ENCODE measurements at regions not wholly inside any gene's neighbourhood (a gene's known extent, or its start where the extent isn't known, plus 50 kb on each side); places are given as distances from the start of the nearest gene placed in this dataset.
"Not testable (repeated sequence)": the region's sequence is repeated elsewhere in the genome, so short reads cannot be mapped to it uniquely, and the experiment has no call there.

- no peak for DNase-seq
These were observed 346.5 kb downstream of the BCL11B start for GRCh38 chr14:98925354-98926040.

GRCh38 chr14:98926146-98926545, 345.9 kb downstream of the BCL11B start:
- no peak for DNase-seq

DNA sequence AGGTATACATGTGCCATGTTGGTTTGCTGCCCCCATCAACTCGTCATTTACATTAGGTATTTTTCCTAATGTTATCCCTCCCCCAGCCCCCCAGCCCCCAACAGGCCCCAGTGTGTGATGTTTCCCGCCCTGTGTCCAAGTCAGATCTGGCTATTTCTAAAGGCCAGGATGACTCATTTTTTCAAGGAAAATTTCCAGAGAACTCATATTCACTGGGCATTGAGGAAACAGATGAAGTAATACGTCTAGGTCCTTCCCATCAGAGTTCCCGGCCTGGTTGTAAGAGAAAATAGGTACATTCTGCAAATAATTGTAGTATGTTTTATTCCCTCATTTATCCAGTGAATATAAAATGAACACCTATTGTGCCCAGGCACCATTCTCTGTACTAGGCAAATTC, 345.2 kb downstream of the BCL11B start:
- no peak for DNase-seq

DNA sequence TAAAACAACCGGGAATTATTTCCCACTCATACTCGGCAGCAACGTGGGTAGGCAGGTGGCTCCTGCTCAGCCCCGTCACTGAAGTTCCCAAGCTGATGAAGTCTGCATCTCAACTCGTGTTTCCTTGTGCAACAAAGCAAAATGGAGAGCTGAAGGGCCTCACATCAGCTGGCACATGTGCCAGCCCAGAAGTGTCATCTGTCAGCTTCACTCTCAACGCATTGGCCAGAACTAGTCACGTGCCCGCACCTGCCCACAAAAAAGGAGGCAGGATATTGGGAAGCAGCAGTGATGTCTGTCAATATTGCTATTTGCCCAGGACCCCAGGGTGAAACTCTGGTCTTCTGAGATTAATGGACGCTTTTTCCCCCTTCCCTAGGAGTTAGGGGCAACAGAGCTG, 344.0 kb downstream of the BCL11B start:
- DNase-seq = no peak

GRCh38 chr14:98928418-98928817, 343.6 kb downstream of the BCL11B start:
- no peak for DNase-seq

DNA sequence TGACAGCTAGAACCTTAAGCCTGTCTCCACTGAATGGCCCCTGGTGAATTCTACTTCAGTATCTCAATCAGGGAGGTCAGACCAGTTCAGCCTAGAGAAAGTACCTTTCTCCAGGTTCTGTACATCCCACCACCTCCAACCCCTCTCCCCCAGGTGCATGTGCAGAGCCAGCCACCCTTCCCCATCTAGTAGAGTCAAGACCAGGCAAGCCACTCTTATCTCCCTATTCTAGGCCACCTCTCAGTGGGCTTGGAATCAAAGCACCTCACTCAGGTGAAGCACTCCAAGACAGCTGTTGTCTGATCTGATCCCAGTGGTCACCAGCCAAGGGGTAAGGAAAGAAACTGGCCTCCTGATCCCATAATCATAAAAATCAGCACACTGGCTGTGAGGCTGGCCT, 340.9 kb downstream of the BCL11B start:
- DNase-seq = no peak

GRCh38 chr14:98931911-98932310, 340.1 kb downstream of the BCL11B start:
- no peak for DNase-seq

DNA sequence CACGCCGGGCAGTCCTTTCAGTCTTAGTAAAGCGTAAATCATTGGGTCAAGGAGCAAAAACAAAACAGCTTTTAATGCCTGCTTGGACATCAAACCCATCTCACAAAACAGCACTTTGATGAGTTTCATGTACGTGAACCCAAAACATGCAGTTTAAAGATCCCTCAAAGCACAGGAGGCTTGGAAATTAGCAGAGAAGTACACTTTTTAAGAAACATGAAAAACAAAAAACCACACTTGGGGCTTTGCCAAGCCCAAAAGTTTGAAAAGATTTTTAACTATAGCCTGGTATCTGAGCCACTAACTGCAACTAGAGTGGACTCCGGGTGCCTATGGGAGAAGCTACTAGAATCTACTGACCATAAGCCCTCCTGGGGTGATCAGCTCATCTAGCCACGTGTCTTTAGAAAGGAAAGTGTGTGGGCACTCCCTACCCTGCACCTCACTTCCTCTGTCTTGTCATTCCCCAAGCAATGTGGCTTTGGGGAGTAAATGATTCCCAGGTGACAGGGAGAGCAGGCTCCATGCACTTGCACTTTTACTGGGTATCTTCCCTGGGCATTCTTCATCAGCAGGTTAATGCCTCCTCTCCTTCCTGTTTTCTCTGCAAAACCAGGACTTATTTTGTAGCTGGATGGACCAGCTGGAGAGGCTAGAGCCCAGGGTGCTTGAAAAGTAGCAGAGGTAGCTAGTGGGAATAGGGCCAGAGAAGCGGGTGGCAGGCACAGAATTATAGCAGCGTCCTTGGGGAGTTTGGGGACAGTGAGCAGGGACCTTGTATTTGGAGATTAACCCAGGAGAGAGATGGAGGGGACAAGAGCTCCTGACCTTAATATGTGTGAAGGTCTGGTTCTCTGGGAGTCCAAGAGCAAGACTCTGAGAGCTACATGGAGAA, 339.3 kb downstream of the BCL11B start:
- no peak for DNase-seq

GRCh38 chr14:98934569-98934968, 337.4 kb downstream of the BCL11B start:
- DNase-seq = not testable (repeated sequence)

DNA sequence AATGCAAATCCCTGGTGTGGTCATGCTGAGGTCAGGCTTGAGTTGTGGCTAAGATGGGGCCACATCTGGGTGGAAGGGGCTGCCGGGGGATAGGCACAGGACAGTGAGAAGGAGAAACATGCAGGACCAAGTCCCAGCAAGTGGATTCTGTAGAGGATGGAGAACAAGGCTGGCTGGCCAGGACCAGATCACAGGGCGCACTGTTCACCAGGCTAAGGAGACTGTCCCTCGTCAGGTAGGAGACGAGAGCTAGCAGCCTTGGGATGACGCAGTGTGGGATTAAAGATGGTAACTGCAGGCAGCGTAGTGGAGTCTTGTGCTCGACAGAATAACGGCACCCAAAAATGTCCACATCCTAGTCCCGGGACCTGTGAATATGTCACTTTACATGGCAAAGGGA, 336.1 kb downstream of the BCL11B start:
- no peak for DNase-seq

- DNase-seq = no peak
These were observed 335.0 kb downstream of the BCL11B start for GRCh38 chr14:98937021-98937420.

DNA sequence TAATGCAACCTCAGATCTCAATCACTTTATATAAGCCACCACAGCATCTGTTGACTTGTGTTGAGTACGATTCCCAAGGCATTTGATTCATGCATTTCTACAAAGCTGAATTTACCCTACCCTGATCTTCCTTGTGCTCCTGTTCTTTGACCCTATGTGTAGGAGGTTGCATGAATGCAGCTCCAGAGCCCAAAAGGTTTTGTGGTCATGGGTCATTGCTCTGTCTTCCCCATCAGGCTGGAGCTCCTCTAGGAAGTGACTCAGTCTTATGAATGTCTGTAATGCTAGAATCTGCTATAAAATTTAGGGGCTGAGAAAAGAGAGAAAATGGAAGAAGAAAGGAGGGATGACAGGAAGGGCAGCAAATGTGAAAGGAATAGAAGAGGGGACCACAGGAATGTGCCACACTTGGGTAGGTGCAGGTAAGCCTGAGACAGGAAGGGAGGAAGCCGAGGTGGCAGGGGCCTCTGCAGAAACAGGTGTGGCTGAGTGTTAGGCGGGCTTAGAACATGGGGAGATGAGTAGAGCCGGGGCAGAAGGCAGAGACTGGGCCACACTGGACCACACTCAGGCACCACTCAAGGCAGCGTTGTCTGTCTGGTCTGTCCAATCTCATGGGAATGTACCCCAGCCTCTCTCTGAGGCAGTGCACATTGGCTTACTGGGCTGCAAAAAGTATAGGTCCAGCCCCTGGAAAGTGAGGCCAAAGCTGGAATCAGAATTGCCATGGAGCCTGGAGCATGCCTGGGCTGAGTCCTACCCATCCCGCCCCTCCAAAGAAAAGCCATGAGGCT, 334.1 kb downstream of the BCL11B start:
- no peak for DNase-seq

DNA sequence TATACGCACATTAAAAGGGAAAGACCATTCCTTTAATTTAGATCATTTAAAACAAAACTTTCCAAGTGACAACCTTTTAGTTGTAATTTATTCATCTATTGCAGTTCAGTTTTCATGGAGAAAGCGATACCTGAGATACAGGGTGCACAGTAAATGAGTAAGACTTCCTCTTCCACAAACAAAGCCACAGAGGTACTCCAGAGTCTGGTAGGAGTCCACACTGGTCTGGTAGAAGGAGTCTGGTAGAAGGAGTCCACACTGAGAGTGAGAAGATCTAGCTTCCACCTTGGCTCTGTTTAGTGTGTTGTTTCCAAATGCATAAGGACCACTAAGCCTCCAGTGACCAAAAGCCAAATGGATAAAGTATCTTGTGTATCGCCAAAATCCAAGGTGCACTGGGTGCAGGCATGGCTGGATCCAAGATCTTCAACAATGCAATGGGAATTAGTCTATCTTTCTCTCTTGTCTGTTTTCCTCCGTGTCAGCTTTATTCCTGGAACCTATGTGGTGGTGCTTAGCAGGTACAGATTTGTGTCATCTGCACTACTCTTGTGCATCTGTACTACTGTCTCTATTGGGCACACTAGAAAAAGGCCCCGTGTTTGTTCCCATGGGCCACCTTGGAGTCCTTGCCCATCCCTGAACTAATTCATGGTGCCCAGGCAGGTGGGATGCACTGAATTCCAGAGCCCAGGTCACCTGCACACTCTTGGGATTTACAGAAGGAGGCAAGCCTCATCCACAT, 331.1 kb downstream of the BCL11B start:
- no peak for DNase-seq

DNA sequence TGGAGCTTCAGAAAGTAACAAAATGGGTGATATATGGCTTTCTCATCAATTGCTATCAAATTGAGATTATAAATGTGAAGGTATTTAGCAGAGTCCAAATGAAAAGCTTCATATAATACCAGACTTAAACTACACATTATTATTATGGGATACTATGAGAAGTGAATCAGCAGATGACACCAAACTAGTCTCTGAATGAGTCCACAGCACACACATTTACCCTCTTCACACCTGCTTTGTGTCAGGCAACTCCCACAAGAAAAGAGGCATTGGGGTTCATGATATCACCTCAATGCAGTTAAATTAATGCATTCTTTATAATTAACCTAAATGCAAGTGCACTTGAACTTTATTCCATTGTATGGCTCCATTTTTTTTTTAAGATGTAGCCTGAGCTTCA, 330.5 kb downstream of the BCL11B start:
- DNase-seq = no peak

DNA sequence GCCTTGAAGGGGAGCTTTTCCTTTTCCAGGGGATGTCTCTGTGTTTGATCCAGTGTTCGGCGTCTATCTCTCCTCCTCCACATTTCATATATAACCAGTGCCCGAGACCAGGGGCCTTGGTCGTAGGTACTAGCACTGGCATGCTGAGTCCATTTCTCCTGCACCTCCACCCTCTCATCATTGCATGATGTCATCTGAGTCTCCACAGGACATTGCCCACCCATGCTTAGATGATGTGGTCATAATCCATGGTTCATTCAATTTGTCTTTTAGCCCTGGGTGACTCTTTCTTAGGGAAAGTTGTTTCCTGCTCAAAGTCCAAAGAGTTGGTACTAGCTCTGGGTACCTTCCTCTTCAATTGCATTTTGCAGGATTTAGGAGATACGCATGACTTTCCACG, 328.1 kb downstream of the BCL11B start:
- DNase-seq = no peak

GRCh38 chr14:98944989-98945388, 327.0 kb downstream of the BCL11B start:
- no peak for DNase-seq

- no peak for DNase-seq
These were observed 326.1 kb downstream of the BCL11B start for GRCh38 chr14:98945611-98946570.

GRCh38 chr14:98946940-98947339, 325.1 kb downstream of the BCL11B start:
- DNase-seq = no peak

DNA sequence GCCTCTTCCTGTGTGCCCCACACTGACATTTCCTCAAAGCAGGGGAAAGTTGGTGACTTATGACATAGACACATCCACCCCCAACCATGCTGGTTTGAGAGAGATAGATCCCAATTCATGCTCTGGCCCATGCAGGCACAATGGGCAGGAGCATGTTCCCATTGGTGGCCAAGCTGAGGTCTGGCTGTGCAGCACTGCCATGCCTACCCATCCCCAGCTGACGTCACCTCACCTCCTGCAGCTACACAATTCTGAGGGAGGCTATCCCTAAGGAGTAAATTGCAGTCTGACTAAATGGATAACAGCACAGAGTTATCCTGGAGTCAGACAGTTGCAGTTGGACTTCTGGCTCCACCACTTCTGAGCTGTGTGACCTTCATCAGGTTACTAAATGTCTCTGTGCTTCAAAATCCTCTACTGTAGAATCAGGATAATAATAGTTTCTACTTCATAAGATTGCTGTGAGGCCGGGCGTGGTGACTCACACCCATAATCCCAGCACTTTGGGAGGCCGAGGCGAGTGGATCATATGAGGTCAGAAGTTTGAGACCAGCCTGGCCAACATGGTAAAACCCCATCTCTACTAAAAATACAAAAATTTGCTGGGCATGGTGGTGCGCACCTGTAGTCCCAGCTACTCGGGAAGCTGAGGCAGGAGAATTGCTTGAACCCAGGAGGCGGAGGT, 323.9 kb downstream of the BCL11B start:
- no peak for DNase-seq

GRCh38 chr14:98949051-98949450, 322.9 kb downstream of the BCL11B start:
- DNase-seq = no peak

Measured in GF-D8 (cell line).